Dermis blood vessel endothelial cell (primary cell): ENCODE measurements at regions not wholly inside any gene's neighbourhood (a gene's known extent, or its start where the extent isn't known, plus 50 kb on each side); places are given as distances from the start of the nearest gene placed in this dataset.
"Not testable (repeated sequence)": the region's sequence is repeated elsewhere in the genome, so short reads cannot be mapped to it uniquely, and the experiment has no call there.

Experiments used
- DNase-seq: peaks from one replicate; pipeline ENCODE4 v3.0.0; 2010

DNA sequence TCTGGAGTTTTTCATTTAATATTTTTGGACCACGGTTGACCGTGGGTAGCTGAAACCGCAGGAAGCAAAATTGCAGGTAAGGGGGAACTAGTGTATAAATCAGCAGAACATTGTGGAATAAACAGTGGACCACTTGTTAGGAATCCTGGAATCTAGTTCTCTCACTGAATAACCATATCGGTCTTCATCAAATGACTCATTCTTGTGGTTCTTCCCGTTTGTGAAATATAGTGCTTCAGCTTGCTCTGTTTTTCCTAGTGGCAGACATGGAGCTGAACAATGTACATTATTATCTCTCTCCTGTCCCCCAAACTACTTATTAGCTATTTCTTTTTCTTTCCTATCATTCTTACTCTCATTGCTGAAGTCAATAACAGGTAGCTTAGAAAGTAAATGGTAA is 61.9 kb downstream of the HSPA13 start:
- DNase-seq = no peak

DNA sequence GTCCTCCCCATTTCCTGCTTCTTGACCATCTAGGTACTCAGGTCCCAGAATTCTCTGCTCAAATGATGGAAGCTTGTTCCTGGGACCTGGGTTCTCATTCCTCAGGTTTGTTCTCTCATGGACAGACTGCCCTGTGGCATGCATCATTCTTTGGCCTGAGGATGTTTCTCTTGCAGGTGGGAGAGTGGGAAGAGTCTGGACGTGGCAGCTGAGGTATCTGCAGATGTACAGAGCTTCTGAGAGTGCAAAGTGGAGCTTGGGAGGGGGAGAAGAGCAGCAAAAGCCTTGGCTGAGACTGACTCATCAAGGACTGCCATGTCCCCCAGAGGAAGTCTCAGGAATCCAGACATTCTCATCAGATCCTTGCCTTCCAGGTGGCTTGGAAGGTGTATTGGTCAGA is 63.1 kb downstream of the HSPA13 start:
- no peak for DNase-seq

DNA sequence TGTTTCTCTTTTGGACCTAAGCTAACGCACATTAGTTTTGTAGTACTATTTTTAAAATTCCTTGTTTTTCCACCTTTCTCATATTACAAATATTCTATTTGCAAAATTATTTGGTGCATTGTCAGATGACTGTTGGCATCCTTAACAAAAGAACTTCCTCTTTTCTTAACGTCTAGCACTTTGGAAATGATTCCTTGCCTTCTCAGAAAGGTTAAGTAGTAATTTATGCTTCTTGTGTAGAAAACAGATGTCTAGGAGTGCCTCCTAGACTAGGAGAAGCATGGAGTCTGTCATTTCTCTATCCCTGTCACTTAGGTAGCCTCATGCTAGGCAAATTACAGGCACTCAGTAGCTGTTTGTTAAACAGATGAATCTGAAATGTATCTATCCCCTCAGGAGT is 64.4 kb downstream of the HSPA13 start:
- no peak for DNase-seq

DNA sequence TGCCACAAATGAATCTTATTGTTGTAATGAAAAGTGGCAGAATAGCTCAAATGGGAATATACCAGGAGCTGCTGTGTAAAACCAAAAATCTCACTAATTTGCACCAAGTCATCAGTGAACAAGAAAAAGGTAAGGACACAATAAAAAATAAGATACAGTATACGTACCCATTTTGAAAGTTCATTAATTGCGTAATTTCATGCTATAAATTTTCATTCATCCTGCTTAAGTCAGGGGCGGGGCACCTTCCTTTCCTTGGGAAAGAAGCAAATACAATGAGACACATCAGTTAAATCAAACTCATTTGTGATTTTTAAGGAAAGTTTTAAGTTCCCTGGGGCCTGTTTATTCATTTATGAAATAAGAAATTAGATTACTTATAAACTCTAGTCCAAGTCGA is 65.4 kb downstream of the HSPA13 start:
- DNase-seq = no peak

DNA sequence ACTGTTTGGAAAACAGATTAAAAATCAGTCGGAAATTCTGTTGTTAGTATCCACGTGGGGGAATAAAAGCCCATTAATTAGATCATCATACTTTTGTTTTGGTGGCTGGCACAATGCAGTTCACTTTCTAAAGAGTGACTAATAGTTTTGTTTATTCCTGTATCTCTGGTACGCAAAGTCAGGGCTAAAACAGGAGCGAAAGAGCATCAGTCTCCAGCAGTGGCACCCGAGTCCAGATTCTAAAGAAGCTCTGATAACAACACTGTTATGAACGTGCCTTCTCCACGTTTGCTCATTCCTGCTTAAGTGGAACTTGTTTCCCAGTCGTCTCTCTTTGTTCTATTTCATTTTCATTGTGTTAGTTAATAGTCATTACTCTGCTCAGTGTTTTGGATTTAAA is 69.6 kb downstream of the HSPA13 start:
- no peak for DNase-seq

DNA sequence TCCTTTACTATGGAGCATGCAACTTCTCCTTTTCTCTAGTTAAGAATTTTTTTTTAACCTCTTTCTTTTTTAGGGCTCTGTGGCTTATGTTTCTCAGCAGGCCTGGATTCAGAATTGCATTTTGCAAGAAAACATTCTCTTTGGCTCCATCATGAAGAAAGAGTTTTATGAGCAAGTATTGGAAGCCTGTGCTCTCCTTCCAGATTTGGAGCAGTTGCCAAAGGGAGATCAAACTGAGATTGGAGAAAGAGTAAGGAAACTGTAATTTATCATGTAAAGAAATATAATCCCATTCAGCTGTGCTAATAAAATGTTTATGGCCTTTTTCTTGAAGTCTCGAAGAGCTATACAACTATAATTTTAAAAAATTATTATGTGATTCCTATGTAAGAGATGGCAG is 70.1 kb downstream of the HSPA13 start:
- DNase-seq = no peak

DNA sequence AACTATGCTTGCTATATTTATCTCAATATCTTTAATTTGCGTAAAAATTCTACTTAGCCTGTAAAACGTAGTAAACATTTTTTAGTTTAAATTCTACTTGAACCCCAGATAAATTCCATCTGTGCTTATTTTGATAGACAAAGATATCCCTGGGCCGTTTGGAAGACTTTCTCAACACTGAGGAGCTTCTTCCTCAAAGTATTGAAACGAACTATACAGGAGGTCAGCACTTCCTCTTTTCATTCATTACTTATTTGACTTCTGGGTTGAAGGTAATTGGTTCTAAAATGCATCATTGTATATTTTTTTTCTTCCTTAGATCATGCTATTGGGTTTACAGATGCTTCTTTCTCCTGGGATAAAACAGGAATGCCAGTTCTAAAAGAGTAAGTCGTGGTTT is 74.7 kb downstream of the HSPA13 start:
- no peak for DNase-seq

DNA sequence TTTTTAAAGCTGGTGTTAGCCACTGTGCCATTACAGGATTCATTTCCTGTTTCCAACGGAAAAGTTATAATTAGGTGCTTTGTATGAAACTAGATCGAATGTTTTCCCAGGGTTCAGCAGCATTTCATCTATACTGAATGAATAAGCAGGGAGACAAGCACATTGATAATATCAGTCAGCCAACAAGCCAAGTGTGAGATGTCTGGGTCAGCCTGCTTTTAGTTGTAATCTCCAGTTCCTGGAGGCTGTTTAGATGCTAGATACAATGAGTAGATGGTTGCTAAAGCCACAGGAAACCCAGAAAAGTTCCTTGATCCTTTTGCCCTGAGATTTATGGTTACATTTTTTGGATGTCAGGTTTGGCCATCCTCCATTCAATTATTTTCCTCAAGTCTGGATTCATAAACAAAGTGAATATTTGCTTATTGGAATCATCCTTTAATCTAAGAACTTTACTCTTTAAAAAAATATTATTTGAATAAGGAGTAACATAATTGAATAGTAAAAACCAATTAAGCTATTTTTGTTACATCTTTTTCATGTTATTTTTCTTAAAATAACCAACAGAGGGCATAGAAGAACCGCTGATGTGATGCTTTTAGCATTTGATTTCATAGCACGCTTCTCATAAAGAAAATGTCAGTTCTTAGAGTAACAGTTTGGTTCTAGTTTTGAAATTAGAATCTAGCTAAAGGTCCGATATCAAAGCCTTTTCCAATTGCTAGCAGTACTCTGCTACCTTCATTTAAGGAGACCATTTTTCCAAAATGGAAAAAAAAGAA is 76.6 kb downstream of the HSPA13 start:
- DNase-seq = peak; percentile 46

DNA sequence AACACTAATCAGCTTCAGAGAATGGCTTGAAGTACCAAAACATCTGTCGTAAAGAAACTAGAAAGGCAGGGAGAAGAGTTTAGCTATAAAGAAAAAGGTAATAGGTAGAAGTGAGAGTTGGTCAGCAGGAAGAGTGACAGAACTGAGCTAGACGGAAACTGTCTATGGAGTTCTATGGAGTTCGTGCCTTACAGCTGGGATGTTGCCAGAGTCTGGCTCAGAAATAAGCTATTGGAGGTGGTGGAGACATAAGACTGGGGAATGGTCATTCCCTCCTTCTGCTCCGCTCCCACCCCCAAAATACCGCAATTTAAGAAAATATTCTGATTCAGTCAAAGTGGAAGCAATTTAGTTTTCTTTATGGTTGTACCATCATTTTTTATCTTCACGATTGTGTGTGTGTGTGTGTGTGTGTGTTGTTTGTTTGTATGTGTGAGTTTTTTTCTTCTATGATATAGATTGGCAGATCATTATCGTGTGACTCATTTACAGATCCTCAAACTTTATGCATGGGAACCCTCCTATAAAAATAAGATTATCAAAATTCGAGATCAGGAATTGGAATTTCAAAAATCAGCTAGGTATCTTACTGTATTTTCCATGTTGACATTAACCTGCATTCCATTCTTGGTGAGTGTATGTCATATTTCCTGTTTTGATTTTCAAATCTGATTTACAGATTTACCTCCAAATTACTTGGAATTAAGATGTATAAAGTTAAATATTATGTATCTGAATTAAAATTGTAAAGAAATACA is 79.0 kb downstream of the HSPA13 start:
- peak; percentile 30 for DNase-seq

DNA sequence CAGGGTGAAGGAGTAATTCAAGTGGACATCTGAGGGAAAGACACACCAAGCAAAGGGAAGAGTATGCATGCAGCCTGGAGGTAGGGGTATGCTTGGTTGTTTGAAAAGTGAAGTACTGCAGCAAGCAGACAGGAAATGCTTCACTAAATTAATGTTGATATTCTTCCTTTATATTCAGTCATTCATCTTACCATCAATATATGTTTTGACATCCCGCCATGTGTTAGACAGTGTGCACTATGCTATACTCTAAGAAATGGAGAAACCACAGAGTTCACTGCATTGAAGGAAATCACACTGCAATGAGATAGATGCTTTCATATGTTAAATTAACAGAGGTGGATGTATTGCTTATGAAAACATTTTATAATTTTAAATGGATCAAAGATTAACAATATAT is 82.9 kb downstream of the HSPA13 start:
- no peak for DNase-seq

DNA sequence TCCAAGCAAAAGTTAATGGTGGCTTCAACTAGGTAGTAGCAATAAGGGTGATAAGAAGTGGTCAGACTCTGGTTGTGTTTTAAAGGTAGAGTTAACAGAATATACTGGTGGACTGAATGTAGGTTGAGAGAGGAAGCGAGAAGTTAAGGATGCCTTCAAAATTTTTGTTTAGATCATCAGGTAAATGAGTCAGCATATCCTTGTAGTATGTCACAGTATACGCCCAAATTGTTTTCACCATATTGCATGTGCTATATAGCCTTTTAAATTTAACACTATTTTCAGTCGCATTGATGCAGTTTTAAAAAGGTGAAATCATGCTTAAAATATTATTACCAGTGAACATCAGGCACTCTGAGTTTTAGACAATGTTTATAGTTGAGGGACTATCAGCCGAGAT is 74.6 kb downstream of the RBM11 start:
- DNase-seq = no peak

DNA sequence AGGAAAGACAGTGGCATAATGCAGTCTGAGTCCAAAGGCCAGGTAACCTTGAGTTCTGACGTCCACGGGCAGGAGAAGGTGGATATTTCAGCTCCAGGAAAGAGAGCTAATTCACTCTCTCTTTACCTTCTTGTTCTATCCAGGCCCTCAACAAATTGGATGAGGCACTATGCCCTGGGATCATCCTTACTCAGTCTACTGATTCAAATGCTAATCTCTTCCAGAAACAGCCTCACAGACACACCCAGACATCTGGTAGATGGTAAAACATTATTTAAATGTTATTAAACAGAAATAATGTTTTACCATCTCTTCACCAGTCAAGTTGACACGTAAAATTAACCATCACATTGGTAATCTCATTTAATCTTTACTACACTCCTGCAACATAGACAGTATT is 73.0 kb downstream of the RBM11 start:
- DNase-seq = no peak

DNA sequence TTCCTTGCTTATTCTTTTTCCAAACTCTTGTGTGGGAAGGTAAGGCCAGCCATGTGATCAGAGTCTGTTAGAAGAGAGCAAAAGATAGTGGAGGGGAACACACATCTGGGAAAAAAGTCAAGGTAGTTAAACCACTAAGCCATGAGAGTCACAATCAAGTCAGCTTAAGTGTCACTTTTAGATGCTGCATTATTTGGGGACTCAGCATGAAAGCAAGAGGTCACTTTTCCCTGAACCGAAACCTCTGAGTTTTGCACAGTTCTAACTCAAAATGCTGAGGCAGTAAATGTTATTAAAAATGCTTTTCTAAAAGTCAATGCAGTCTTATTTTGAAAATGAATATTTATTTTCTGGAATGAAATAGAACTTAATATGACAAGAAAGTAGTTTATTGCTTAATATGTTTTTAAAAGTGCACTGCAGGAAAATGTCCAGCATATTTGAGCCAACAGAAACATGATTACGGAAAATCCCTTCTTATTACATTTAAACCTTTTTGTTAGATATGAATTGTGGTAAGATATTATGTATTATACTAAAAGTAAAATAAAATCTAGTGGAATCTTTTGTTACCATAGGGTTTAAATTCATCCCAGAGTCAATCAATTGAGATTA is 69.3 kb downstream of the RBM11 start:
- no peak for DNase-seq

DNA sequence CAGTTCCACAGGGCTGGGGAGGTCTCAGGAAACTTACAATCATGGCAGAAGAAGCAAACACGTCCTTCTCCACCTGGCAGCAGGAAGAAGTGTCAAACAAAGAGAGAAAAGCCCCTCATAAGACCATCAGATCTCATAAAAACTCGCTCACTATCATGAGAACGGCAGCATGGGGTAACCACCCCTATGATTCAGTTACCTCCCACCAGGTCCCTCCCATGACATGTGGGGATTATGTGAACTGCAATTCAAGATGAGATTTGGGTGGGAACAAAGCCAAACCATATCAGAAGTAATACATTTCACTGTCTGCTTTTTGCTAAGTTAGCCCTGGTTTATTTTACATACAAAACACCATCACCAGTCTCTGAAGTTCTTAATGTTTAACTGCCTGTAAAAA is 68.5 kb downstream of the RBM11 start:
- DNase-seq = no peak

DNA sequence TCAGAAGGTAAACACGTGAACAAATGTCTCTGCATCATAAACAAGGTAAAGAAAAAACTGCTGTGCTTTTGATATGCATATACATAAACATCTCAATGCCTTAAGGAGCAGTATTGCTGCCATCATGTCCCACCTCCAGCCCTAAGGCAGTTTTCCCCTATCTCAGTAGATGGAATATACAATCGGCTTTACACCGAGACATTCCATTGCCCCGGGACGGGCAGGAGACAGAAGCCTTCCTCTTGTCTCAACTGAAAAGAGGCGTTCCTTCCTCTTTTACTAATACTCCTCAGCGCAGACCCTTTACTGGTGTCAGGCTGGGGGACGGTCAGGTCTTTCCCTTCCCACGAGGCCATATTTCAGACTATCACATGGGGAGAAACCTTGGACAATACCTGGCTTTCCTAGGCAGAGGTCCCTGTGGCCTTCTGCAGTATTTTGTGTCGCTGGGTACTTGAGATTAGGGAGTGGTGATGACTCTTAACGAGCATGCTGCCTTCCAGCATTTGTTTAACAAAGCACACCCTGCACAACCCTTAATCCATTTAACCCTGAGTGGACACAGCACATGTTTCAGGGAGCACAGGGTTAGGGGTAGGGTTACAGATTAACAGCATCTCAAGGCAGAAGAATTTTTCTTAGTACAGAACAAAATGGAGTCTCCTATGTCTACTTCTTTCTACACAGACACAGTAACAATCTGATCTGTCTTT is 65.4 kb downstream of the RBM11 start:
- not testable (repeated sequence) for DNase-seq
